GM19395 (cell line): ENCODE measurements at regions not wholly inside any gene's neighbourhood (a gene's known extent, or its start where the extent isn't known, plus 50 kb on each side); places are given as distances from the start of the nearest gene placed in this dataset.

Experiments used
- ATAC-seq: cut with Tn5 transposase; IDR thresholded peaks from one replicate; pipeline ENCODE4 v1.9.1; 2021; ENCODE audit warnings: mild to moderate bottlenecking, moderate library complexity; ENCODE audit not compliant: unreplicated experiment

DNA sequence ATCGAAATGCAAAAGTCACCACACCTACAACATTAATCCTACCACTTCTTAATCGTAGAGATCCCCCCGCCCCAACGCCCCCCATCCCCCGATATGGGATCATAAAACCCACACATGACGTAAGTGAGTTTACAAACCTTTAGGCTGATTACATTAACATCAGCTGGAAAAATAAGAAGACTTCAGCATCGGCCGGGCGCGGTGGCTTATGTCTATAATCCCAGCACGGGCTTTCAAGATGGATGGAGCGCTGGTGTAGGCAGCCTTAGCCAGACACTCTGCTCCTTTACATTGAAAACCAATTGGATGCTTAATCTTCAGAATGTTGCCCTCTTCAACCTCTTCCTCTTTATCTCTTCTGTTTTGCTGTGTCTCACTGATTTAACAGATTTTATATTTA, 1376.0 kb downstream of the MAT2B start:
- ATAC-seq: no peak

DNA sequence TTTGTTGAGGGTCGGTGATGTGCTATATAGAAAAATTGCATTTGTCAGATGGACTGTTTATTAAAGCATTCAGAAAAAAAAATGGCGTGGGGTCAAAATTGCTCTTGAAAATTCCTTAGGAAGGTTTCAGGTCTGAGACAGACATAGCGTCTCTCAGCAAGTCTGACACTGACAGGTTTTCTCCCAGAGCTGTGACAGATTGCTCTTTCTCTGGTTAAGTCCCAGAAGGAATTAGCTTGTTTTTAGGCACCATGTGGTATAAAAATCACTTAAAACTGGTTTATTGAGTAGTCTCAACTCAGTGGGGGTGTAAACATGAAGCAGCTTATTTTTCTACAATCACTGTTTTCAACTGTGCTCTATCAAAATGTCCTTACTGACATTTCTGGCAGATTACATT, 1379.8 kb downstream of the MAT2B start:
- no peak for ATAC-seq

DNA sequence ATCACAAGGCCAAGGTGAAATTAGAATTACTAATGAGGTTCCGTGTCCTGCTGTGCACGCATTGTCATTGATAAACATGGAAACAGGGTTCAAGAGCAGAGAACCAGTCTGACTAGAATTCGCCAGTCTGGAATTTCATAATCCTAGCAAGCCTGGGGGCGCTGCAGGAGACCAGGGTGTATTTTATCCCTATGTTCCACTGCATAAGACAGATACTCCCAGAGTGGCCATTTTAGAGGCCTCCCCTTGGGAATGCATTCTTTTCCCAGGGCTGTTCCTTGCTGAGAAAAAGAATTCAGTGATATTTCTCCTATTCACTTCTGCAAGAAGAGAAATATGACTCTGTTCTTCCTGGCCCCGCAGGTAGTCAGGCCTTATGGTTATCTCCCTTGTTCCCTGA, 1387.7 kb downstream of the MAT2B start:
- ATAC-seq: no peak

DNA sequence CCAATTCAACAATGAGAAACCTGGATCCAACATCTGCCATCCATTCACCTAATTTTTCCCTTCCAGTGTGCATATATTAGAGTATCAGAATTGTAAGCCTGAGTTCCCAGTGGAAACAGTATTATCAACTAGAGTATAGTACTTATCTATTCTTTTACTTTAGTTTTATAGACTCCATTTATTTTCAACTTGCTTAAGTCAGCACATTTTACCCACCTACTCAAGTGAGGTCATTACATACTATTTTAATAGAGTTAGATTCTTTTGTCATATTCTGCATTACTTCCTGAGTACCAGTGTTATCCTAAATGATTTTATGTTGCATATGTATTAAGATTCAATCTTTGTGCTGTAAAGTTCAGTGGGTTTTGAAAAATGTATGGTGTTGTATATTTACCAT, 1393.3 kb downstream of the MAT2B start:
- no peak for ATAC-seq

DNA sequence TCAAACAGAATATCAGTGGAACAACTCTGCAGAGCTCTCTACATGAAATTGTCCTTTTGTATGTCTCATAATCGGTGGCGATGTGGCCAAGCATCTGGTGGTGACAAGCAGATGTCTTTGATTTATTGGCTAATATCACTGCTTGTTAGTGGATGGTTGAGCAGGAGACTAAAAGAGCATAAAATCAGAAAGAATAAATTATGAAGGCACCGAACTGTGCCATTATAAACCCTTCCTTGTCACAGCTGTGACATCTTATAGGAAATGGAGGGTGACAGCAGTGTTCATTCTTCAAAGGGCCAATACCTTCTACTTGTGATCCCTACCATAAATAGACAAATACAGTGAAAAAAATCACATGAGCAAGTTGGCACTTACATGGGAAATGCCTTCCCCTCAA, 1404.3 kb downstream of the MAT2B start:
- no peak for ATAC-seq

DNA sequence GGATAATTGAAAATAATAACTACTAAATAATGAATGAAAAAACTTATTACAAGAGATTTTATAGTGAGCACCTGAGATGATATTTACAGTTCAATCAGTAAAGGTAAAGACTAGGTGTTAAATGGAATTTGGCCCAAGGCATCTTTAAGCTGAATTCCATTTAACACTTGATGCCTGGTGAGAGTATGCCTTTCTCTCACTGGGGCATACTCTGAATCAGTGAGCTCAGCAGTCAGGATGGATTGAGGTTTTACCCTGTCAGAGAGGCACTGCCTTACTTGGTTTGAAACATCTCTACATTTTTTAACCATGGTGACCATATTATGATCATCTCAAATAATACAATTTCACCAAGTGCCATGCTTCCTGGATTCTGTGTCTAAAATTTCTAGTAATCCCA, 1416.3 kb downstream of the MAT2B start:
- ATAC-seq: no peak

DNA sequence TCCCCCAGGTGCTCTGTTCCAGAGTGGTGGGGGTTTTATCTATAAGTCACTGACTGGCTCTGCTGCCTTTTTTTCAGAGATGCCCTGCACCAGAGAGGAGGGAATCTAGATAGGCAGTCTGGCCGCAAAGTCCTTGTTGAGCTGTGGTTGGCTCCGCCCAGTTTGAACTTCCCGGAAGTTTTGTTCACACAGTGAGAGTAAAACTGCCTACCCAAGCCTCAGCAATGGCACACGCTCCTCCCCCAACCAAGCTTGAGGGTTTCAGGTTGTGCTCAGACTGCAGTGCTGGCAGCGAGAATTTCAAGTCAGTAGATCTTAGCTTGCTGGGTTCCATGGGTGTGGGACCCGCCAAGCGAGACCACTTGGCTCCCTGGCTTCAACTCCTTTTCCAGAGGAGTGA, 1428.6 kb downstream of the MAT2B start:
- no peak for ATAC-seq

DNA sequence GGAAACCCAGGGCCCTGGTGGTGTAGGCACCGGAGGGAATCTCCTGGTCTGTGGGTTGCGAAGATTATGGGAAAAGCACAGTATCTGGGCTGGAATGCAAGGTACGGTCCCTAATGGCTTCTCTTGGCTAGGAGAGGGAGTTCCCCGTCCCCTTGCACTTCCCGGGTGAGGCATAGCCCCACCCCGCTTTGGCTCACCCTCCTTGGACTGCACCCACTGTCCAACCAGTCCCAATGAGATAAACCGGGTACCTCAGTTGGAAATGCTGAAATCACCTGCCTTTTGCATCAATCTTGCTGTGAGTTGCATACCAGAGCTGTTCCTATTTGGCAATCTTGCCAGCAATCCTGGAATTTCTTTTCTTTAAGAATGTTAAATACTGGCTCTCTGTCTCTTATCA, 1429.1 kb downstream of the MAT2B start:
- ATAC-seq: no peak

DNA sequence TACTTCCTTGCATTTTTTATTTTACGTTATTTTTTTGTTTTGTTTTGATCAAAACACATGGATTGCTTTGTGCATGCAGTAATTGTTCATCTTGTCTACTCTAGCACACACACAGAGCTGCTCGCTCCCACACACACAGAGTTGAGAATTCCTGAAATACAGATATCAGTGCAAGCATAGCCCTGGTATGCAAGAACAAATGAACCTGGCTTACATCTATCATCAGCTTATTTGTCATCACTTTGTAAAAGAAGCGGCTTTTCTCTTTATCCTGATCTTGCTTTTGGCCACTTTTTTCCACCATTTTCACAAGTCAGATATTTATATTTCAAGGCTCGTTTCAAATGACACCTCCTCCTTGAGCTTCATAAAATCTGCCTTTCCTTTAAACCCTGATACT, 1435.7 kb downstream of the MAT2B start:
- ATAC-seq: no peak

DNA sequence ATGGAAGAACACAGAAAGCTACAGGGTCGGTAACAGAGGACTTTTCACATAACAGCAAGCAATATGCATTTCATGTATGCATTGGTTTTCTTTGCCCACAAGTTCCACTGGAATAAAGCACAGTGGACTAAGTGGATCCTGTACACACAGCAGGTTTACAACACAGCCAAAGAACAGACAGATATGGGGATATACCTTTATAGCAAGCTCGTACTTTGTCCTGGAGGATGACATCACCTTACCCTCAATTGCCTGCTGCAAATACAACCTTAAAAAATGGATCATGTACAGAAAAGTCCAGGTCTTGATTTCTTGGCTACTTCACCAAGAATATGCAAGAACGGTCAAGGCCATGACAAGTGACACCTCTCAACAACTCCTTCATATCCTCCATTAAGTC, 1445.5 kb downstream of the MAT2B start:
- ATAC-seq: no peak

DNA sequence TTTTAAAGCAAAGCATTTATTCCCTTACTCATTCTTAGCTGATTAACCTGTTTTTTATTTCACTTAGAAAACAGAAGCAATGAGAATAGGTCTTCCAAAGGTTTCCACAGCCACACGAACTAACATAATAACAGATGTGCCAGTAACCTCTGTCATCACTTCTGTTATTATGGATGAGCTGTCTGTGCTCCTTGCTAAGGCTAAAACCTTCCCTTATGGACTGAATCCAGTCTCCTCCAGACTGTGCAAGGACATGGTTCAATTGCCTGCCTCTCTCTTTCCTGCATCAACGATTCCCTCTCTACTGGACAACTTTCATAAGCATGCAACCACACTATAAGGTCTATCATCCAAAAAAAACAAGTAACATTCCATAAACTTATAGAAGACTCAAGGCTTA, 1446.2 kb downstream of the MAT2B start:
- ATAC-seq: no peak

DNA sequence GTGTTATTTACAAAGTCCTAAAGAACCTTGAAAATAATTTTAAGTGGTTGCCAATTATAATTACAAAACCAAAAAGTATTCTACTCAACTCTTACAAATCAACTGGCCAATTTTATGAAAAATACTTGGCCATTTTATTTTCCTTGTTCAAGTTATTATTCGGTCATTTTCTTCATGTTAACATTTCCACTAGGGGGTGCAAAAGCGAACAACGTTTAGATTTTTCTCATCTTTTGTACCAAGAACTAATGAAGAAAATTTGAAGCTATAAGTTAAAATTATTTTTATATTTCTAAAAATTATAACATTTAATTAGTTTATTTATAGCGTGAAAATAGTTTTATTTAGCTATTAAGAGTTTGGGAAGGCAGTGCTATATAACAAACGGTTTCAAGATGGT, 1453.3 kb downstream of the MAT2B start:
- no peak for ATAC-seq

DNA sequence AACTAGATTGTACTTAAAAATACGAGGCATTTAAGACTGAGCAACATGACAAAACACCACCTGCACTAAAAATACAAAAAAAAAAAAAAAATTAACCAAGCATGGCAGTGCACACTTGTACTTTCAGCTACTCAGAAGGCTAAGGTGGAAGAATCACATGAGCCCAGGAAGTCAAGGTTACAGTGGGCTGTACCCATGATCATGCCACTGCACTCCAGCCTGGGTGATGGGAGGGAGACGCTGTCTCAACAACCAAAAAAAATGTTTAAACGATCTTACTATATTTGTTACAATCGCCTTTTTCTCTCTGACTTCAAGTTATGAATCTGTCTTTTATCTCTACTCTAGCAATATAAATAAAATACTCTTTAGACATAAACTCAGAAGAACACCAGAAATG, 1454.3 kb downstream of the MAT2B start:
- ATAC-seq: no peak

DNA sequence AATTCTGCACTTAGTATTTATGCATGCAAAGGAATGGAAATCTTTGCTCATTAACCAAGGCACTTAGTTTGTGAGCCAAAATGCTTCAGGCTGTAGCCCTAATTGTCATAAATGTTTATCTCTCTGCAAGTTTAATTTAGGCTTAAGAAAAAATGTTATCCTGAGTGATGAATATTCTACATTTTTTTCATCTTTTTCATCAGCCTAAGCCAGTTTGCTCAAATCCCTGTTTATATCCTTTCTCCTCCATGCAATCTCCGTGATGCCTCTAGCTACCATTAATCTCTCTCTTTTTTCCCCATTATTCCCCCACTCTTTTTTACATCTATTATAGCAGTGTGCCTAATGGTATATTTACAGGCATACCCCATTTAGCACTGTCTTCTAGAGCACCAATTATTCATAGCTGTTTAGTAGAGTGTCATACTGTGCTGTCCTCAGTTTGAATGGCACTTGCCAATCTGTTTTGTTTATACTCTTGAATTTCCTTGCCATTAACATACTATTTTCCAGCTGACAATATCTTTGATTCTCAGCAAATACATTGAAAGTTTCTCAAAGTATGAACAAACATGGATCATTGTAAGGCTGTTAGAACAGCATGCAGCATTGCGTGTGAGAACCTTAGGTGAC, 1457.0 kb downstream of the MAT2B start:
- no peak for ATAC-seq

DNA sequence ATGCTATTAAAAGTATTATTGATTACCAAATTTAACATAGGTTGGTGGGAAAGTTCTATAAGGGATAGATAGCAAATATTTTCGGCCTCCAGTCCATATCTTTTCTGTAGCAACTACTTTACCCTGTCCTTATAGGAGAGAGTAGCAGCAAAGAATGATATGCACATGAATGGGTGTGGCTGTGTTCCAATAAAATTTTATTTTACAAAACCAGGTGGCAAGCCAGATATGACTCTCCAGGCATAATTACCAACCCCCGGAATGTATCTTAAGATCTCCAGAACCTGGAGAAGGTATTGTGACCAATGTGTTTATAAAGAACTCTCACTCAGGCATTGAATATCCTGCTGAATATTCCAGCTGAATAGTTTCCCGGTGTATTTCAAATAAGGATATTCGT, 1461.2 kb downstream of the MAT2B start:
- no peak for ATAC-seq

DNA sequence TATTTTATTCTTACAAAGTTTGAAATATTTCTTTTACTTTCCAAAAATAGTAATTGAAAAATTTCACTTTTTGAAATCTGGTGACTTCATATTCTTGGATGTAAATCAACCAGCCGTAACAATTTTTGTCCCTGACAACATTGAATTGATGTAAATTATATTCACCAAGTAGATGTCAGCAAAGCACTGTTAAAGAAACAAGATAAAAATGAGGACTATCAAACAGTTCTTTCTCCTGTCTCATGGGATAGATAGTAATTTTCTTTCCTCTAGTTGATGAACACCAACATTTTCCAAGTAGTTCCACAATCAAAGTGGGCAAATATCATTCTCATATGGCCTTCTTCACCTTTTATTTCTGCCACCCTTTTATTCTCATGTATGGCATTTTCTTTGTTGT, 1461.9 kb downstream of the MAT2B start:
- ATAC-seq: no peak

DNA sequence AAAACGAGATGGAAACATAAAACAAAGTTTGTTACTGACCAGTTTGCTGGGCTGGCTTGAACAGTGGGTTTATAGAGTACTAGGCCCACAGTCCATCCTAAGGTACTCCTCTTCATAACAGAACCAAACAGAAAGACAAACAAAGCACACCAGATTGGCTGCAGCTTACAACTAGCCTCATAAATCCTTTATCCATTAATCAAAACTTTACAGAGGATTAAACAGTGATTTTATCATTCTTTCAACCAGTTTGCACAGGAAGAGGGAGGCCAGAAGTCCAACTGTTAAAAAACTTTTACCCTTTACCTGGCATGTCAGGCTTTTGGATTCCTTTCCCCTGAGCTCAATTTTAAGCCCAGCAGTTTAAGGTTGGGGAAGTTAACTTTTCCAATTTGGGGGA, 1467.6 kb downstream of the MAT2B start:
- ATAC-seq: no peak

DNA sequence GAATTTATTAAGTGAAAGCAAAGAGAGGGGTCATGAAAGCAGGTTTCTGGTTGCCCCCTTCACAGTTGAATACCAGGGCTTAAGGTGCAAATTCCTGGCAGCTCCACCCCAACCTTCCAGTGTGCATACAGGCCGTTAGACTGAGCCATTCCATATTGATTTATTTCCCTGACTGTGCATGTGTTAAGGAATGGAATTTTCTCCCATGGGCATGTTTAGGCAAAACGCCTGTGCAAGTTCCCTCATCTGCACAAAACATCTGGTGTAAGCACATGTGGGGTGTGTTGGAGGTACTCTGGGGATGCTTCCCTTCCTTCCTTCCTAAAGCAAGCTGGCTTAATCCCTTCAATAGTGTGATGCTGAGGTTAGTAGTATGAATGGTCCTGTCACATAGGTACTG, 1470.6 kb downstream of the MAT2B start:
- no peak for ATAC-seq

DNA sequence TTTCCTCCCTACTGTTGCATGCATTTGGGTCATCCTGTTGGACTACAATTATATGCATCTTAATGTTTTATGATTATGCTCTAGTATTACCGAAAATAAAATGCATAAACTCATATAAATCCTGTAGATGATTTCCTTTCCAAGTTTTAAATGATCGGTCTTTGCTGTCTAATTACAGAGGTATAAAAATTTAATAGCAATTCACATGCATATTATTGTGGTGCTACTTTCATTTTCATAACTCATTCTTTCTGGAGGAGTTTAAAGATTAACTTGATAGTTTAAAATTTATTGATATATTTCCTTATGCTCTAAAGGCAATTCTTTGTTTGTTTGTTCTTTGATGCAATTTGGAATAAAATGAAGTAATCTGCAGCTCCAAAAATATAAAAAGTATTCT, 1475.1 kb downstream of the MAT2B start:
- ATAC-seq: no peak

DNA sequence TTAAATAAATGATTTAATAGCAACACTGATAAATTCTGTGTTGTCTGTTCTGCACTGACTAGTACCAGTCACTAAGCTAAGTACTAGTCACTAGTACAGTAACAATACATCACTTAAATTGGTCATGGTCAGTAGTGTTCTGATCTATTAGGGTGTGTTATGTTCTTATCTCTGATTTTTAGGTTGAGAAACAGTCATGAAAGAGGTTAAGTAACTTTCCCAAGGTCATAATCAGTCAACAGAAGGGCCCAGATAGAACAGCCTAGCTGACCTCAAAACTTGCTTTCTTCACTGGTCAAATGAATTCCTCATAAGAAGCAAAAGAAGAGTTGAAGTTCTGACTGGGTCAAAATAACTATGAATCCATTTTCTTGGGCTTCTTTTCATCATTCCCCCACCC, 1492.7 kb downstream of the MAT2B start:
- ATAC-seq: no peak

DNA sequence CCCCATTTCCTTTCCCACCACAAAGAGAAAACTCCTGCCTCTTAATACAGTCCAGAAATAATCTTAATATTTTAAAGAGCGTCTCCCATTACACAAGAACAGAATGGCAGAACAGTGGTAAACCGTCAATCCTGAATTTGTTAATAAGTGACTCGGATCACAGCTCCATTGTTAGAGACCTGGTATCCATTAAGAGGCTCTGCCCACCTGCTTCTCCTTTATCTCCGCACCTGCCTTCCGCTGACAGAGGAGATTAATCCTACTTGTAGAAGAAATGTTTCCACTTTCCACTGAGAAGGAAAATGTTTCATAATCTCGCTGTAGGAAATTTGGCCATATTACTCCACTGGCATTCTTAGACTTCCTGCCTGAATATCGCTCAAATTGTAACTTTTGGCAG, 1493.2 kb downstream of the MAT2B start:
- ATAC-seq: no peak

DNA sequence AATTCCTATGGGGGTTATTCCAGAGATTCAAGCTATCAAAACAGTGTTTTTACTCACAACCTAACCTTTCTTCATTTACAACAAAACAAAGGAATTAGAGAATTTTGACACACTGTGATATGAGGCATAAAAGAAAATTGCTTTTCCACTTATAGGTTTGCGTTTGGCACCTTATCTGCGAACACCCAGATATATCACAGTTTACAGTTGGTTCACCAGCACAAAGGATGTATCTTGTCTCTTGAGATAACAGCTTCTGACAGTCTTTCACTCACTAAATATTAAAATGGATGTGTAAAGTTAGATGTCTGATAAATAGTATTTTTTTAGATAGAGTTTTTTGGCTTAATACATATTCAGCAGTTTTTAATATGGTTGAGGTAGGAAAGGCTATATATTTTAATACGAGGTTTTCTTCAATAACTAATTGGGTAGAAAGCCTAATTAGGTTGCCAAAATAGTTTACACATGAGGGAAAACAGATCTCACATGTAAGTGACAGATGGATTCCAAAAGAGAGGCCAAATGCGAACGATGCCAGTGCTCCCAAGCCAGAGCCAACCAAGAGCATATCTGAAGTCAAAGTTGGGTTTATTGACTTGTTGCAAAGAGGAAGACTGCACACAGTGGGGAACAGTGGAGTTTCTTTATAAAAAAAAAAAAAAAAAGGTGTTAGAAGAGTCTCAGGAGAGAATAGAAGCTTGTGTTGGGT, 1495.2 kb downstream of the MAT2B start:
- no peak for ATAC-seq

DNA sequence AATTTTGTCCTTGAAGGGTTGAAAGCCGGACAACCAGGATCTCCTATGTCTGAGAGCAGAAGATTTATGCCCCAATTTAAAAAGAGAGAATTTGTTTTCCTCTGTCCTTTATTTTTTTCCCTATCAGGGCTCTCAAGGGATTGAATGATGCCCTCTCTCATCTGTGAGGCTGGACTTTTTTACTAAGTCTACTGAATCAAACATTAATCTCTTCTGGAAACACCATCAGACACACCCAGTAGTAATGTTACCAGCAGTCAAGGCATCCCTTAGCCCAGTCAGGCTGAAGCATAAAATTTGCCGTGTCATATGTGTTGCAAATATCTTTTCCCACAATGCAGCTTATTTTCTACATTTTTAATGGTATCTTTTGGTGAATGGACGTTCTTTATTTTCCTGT, 1497.9 kb downstream of the MAT2B start:
- ATAC-seq: no peak
